GM12864 (cell line): ENCODE measurements at regions not wholly inside any gene's neighbourhood (a gene's known extent, or its start where the extent isn't known, plus 50 kb on each side); places are given as distances from the start of the nearest gene placed in this dataset.
"Not testable (repeated sequence)": the region's sequence is repeated elsewhere in the genome, so short reads cannot be mapped to it uniquely, and the experiment has no call there.

Experiments
- DNase-seq: peaks from one replicate; pipeline ENCODE4 v3.0.0-alpha.2; 2011; ENCODE audit warnings: low read depth
- H3K4me3 ChIP-seq: 2 replicates; pipeline ENCODE4 v1.5.1; 2011; ENCODE audit warnings: mild to moderate bottlenecking, low read depth, low read length, control low read depth
- CTCF ChIP-seq: IDR thresholded peaks from 2 replicates; pipeline ENCODE4 v1.5.1; 2011; ENCODE audit warnings: low read depth, mild to moderate bottlenecking, moderate library complexity, low read length, control low read depth, inconsistent platforms; ENCODE audit errors: missing control alignments

GRCh38 chrX:110532581-110532931 lies 173.9 kb downstream of the RTL9 start:
- H3K4me3 ChIP-seq: no peak overlapping the region
- DNase-seq: no peak
- TF ChIP-seq CTCF: no peak

GRCh38 chrX:110536816-110537215 lies 178.2 kb downstream of the RTL9 start:
- H3K4me3 ChIP-seq: no peak overlapping the region
- DNase-seq: no peak
- no peak for TF ChIP-seq CTCF

GRCh38 chrX:110541266-110541665 lies 182.6 kb downstream of the RTL9 start:
- TF ChIP-seq CTCF: no peak
- H3K4me3 ChIP-seq: no peak overlapping the region
- no peak for DNase-seq

- H3K4me3 ChIP-seq, DNase-seq: not testable (repeated sequence)
Measured at GRCh38 chrX:110550854-110551253, 192.2 kb downstream of the RTL9 start.

GRCh38 chrX:110557864-110558263 lies 199.2 kb downstream of the RTL9 start:
- no peak for TF ChIP-seq CTCF
- DNase-seq: no peak
- no peak overlapping the region for H3K4me3 ChIP-seq

GRCh38 chrX:110558406-110558805 lies 199.8 kb downstream of the RTL9 start:
- TF ChIP-seq CTCF: no peak
- no peak overlapping the region for H3K4me3 ChIP-seq
- DNase-seq: no peak

GRCh38 chrX:110561034-110561433 lies 202.4 kb downstream of the RTL9 start:
- no peak for DNase-seq
- no peak for TF ChIP-seq CTCF
- H3K4me3 ChIP-seq: no peak overlapping the region

- no peak for TF ChIP-seq CTCF
- DNase-seq: no peak
Measured at GRCh38 chrX:110563282-110563681, 204.6 kb downstream of the RTL9 start.

More at GRCh38 chrX:110563282-110563681, 204.6 kb downstream of the RTL9 start:
- no peak overlapping the region for H3K4me3 ChIP-seq
